HL-60 (cell line): ENCODE measurements at regions not wholly inside any gene's neighbourhood (a gene's known extent, or its start where the extent isn't known, plus 50 kb on each side); places are given as distances from the start of the nearest gene placed in this dataset.

Experiments
- DNase-seq, 2 experiments: peaks; one replicate each; pipeline ENCODE4 v3.0.0-alpha.2; 2010 to 2020; ENCODE audit warnings: low read depth in 1 of 2, low spot score in 1 of 2
- H3K27ac ChIP-seq: fragments of 250-450 bp; sonication (Bioruptor Pico); replicated peaks from 2 replicates; pipeline ENCODE4 v1.5.1; 2020; ENCODE audit warnings: mild to moderate bottlenecking, moderate library complexity
- H3K27me3 ChIP-seq: fragments of 250-450 bp; sonication (Bioruptor Pico); 2 replicates; pipeline ENCODE4 v1.5.1; 2021; ENCODE audit warnings: mild to moderate bottlenecking, moderate library complexity; ENCODE audit not compliant: insufficient read depth, poor library complexity, severe bottlenecking
- H3K4me3 ChIP-seq: replicated peaks from 2 replicates; pipeline ENCODE4 v1.5.1; 2011; ENCODE audit warnings: mild to moderate bottlenecking, control low read depth, low read length; ENCODE audit not compliant: insufficient read depth
- GABPA ChIP-seq: IDR thresholded peaks from 2 replicates; pipeline ENCODE4 v1.6.1; 2012; ENCODE audit warnings: low read depth
- POLR2AphosphoS5 ChIP-seq: IDR thresholded peaks from 2 replicates; pipeline ENCODE4 v1.6.1; 2012; ENCODE audit warnings: low read depth
- SPI1 ChIP-seq: IDR thresholded peaks from 2 replicates; pipeline ENCODE4 v1.6.1; 2012; ENCODE audit warnings: low read depth, mild to moderate bottlenecking, borderline replicate concordance
- TF ChIP-seq, protein P1 (sequence below): IDR thresholded peaks from one replicate; pipeline ENCODE4 v1.5.1; 2011; ENCODE audit warnings: low read length, control low read depth, inconsistent platforms; ENCODE audit not compliant: insufficient read depth
- TF ChIP-seq, protein P2 (sequence below): IDR thresholded peaks from 2 replicates; pipeline ENCODE4 v1.6.1; 2012; ENCODE audit warnings: low read depth; ENCODE audit not compliant: insufficient replicate concordance

DNA sequence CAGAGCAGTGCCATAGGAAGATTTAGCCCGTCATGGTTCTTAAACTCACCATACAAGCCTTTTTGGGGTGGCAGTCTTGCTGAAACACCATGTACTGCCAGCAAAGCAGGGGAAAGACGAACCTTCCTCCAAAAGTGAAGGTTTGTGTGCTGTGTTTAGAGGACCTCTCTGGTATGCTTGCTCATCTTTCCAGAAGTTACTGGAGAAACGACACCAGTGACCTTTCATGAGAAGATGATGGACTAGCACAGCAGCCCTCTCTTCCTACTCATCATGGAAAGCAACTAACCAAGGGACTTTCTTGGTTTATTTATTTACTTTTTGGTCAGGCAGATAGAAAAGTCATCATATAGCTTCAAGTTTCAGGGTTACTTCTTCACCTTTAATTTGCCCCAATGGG is 247.4 kb downstream of the PTEN start:
- Histone ChIP-seq H3K4me3 (no peak overlapping the region), H3K27me3 (no peaks in the 10 kb centered on the region), H3K27ac (no peak overlapping the region)
- no peak for DNase-seq
- TF ChIP-seq, protein P1, sequence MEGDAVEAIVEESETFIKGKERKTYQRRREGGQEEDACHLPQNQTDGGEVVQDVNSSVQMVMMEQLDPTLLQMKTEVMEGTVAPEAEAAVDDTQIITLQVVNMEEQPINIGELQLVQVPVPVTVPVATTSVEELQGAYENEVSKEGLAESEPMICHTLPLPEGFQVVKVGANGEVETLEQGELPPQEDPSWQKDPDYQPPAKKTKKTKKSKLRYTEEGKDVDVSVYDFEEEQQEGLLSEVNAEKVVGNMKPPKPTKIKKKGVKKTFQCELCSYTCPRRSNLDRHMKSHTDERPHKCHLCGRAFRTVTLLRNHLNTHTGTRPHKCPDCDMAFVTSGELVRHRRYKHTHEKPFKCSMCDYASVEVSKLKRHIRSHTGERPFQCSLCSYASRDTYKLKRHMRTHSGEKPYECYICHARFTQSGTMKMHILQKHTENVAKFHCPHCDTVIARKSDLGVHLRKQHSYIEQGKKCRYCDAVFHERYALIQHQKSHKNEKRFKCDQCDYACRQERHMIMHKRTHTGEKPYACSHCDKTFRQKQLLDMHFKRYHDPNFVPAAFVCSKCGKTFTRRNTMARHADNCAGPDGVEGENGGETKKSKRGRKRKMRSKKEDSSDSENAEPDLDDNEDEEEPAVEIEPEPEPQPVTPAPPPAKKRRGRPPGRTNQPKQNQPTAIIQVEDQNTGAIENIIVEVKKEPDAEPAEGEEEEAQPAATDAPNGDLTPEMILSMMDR: no peak
- TF ChIP-seq POLR2AphosphoS5 (no peak), SPI1 (no peak), GABPA (no peak)
- TF ChIP-seq, protein P2, sequence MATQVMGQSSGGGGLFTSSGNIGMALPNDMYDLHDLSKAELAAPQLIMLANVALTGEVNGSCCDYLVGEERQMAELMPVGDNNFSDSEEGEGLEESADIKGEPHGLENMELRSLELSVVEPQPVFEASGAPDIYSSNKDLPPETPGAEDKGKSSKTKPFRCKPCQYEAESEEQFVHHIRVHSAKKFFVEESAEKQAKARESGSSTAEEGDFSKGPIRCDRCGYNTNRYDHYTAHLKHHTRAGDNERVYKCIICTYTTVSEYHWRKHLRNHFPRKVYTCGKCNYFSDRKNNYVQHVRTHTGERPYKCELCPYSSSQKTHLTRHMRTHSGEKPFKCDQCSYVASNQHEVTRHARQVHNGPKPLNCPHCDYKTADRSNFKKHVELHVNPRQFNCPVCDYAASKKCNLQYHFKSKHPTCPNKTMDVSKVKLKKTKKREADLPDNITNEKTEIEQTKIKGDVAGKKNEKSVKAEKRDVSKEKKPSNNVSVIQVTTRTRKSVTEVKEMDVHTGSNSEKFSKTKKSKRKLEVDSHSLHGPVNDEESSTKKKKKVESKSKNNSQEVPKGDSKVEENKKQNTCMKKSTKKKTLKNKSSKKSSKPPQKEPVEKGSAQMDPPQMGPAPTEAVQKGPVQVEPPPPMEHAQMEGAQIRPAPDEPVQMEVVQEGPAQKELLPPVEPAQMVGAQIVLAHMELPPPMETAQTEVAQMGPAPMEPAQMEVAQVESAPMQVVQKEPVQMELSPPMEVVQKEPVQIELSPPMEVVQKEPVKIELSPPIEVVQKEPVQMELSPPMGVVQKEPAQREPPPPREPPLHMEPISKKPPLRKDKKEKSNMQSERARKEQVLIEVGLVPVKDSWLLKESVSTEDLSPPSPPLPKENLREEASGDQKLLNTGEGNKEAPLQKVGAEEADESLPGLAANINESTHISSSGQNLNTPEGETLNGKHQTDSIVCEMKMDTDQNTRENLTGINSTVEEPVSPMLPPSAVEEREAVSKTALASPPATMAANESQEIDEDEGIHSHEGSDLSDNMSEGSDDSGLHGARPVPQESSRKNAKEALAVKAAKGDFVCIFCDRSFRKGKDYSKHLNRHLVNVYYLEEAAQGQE: no peak

DNA sequence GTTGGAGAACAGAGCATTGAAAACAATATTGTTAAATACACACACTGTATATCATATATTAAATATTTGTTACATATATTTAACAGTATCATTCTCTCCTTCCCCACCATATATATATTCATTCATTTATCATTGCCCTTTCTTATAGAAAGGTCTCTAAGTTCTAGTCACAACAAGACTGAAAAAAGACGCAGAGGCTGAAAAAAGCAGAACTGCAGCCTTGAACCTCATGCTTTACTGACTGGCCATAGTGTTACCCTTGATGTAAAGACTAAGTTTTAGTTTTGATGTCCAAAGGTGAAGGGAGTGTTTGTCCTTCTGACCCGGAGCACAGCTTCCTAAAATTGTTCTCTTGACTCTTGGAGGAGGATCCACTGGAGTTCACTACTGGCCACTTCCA is 247.9 kb downstream of the PTEN start:
- DNase-seq: no peak
- Histone ChIP-seq H3K27me3 (no peaks in the 10 kb centered on the region), H3K4me3 (no peak overlapping the region), H3K27ac (no peak overlapping the region)
- TF ChIP-seq, protein P2: no peak
- TF ChIP-seq SPI1: peak; percentile 68
- no peak for TF ChIP-seq POLR2AphosphoS5
- TF ChIP-seq GABPA: no peak
- TF ChIP-seq, protein P1: no peak

DNA sequence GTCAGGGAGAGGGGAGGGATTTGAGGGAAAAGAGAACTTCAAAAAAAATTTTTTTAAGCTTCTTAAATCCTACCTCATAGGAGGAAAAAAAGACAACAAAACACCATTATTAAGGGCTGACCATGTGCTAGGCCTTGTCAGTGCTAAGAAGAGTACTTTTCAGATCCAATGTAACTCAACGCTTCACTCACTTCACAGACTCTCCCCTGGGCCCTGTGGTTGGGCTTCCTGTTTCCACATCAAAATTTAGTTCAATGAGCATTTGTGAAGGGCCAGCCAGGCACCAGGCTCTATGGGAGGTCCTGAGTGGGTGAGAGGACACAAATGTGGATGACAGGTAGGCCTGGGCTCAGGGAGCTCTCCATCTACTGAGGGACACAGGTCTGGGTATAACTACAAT is 249.8 kb downstream of the PTEN start:
- Histone ChIP-seq H3K27me3 (no peaks in the 10 kb centered on the region), H3K4me3 (no peak overlapping the region), H3K27ac (peak overlapping the region; percentile 50)
- peak in 1 of 2 experiments; percentile 86 for DNase-seq
- TF ChIP-seq, protein P1: no peak
- TF ChIP-seq POLR2AphosphoS5 (no peak), GABPA (no peak), SPI1 (peak; percentile 39; the same call in 1 of the 2 replicates)
- TF ChIP-seq, protein P2: no peak
